Globus pallidus (tissue), 1 donor: ENCODE measurements at regions not wholly inside any gene's neighbourhood (a gene's known extent, or its start where the extent isn't known, plus 50 kb on each side); places are given as distances from the start of the nearest gene placed in this dataset.
A peak's percentile ranks its signal among the peaks of the same experiment; 100 is the strongest.

ENCODE experiments used
- DNase-seq: peaks from one replicate; pipeline ENCODE4 v3.0.0-alpha.2; 2015; ENCODE audit warnings: low spot score

- DNase-seq, result no peak
Observed at GRCh38 chr22:49482811-49483210, 344.9 kb downstream of the BRD1 start.

DNA sequence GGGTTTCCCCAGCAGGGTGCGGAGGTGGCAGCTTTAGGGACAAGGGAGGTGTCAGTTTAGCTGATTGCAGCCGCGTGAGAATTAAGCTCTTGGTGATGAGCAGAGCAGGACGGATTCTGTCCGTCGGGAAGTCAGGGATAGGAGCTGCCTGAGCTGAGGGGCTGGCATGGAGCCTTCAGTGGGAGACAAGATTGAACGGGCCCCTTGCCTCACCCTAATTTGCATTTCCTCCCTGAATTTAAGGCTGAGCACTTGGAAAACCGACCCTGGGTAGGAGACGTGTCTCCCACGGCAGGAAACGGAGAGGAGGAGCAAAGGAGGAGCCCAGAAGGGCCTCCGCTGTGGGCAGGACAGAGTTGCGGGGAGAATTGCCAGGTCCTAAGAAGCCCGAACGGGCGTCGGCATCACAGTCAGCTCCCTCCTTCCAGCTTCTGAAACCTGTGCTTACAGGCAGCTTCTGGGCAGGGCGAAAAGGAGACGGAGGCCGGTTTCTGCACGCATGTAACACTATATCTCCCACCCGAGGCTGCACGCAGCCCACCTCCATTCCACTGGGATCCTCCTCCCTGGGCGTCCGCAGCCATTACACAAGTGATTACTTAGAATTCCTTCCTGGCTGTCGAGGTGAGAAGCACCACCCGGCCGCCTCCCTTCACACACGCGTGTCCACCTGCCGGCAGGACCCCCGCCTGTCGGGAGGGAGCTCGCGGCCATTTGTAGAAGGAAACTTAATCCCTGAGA, 345.8 kb downstream of the BRD1 start:
- no peak for DNase-seq

- DNase-seq, result no peak
Observed at GRCh38 chr22:49480896-49481658, 346.6 kb downstream of the BRD1 start.

- no peak for DNase-seq
Observed at GRCh38 chr22:49480331-49480730, 347.3 kb downstream of the BRD1 start.

- DNase-seq, result no peak
Observed at GRCh38 chr22:49479566-49479965, 348.1 kb downstream of the BRD1 start.

DNA sequence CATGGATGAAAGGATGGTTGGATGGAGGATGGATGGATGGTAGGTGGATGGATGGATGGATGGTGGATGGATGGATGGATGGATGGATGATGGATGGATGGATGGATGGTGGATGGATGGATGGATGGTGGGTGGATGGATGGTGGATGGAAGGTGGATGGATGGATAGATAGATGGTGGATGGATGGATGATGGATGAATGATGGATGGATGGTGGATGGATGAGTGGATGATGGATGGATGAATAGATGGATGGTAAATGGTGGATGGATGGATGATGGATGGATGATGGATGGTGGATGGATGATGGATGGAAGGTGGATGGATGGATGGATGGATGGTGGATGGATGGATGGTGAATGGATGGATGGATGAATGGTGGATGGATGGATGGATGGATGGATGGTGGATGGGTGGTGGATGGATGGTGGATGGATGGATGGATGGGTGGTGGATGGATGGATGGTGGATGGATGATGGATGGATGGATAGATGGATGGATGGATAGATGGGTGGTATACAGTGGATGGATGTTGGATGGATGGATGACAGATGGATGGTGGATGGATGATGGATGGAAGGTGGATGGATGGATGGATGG, 350.8 kb downstream of the BRD1 start:
- no peak for DNase-seq

DNA sequence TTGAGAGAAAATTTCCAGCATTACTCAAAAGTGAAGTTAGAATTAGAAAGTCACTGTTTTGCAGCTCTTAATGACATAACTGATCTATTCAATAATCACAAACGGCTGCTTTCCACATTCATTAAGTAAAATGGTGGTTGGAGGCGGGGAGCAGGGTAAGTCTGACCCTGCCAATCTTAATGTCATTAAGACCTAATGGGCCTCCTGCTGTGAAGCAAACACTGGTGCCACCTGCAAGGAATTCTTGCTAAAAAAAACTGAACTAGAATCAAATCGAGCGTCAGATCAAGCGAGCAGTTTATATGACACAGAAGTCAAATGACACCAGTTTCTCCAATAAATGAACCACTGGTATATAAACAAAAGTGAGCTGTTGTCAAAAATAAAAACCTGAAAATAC, 351.5 kb downstream of the BRD1 start:
- DNase-seq, result no peak

DNA sequence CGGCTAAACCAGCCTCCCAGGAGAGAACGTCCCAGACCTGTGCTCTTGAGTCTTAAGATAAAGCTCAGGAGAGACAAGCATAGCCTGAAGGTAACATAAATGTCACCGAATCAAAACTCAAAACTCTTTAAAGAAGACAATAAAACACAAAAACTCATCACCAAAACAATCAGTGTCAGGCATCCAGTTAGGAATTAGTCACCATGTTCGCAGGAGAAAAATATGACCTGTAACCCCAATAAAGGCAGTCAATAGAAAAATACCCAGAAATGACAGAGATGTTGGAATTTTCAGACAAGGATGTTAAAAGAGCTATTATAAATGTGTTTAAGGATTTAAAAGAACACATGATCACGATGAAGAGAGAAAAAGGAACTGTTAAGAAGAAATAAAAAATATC, 352.4 kb downstream of the BRD1 start:
- DNase-seq, result no peak

GRCh38 chr22:49473286-49473685, 354.4 kb downstream of the BRD1 start:
- DNase-seq, result no peak

- DNase-seq, result no peak
Observed at GRCh38 chr22:49470741-49471503, 356.8 kb downstream of the BRD1 start.

- no peak for DNase-seq
Observed at GRCh38 chr22:49469896-49470740, 357.6 kb downstream of the BRD1 start.

DNA sequence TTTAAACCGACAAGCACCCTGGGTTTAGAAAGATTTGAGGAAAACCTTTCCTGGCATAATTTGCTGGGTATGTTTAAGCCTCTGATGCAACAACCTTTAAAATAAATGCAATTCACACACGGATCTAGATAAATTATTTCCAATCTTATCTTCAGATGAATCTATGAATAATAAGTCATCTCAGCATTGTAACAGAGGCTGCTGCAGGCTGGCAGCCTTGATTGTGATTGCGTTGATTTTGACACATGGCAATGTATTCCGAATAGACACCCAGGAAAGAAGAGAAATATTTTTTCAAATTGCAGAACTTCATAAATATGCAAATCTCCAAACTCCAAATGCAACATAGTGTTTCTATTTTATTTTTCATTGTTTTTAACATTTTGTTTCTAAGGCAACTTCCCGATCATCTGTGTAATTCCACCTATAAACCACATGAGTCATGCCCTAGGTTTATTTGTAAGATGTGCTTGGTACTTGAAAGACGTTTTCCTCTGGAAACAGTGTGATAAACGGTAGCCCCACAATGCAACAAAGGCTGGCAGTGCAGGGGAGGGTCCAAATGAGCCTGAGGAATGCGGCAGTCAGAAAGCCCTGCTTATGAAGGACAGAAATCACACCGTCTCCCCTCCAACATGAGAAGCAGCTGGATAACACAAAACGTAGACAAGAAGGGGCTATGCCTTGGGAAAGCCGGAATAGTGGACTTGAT, 359.0 kb downstream of the BRD1 start:
- DNase-seq, result no peak

- DNase-seq, result no peak
Observed at GRCh38 chr22:49466878-49467595, 360.6 kb downstream of the BRD1 start.

GRCh38 chr22:49464037-49464436, 363.6 kb downstream of the BRD1 start:
- no peak for DNase-seq

GRCh38 chr22:49462795-49463194, 364.9 kb downstream of the BRD1 start:
- DNase-seq, result no peak

DNA sequence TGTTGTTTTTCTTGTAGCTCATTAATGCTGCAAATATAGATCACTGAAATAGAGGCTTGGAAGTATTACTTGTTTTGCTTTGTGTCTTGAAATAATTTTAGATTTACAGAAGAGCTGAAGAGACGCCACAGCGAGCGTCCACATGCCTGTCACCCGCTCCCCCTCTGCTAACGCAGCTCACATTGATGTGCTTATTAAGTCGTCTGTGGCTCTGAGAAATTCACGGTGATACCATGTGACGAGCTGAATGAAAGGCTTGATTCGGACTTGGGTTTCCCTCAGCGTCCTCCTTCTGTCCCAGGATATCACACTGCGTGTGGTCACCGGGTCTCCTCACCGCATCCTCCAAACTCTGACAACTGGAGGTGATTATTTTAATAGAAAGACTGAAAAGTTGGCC, 365.4 kb downstream of the BRD1 start:
- no peak for DNase-seq

GRCh38 chr22:49461674-49462073, 366.0 kb downstream of the BRD1 start:
- DNase-seq, result no peak

DNA sequence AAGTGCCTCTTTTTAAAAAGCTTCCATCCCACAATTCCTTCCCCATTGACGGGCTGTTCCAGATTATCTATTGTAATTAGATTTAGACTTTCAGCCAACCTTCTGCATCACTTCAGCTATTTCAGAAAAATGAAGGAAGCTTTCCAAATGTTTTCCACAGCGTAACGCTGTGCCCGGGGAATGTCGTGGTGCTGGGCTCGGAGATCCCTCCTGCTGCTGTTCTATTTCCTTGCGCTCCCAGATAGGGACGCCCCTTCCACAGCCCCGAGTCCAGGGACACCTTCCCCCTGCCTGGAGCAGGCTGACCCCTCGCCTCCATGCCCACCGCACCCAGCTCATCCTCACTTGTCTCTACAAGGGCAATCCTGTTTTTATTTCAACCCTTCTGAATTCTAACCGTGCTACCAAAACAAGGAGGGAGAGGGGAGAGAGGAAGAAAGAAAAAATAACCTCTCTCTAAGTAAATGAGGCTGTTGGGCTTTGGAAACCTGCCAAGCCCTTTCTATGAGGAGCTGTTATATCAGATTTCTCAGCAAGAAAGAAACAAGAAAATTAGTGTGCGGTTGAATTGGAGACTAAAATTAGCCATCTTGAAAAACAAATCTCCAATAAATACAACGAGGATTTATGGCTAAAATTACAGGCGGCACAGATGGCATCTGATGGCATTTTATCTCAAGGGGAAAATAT, 366.9 kb downstream of the BRD1 start:
- peak; percentile 7 for DNase-seq

DNA sequence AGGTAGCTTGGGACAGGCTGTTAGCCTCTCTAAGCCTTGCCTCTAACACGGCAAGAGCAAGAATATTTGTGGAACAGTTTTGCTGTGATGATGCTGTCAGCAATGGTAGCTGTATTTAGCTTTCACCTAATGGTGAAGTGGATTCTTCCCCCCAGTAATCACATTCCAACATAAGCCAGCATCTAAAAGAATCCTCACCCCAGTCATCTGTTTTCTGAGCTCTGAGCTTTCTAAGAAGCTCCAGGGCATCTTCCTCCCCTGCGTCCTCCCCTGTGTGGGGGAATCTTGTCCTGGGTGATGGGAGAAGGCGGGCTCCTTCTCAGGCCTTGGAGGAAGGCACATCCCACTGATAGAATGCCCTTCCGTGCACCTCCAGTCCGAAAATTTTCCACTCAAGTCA, 367.6 kb downstream of the BRD1 start:
- no peak for DNase-seq

- no peak for DNase-seq
Observed at GRCh38 chr22:49458708-49459099, 369.0 kb downstream of the BRD1 start.
